ENCODE measurements at regions not wholly inside any gene's neighbourhood (a gene's known extent, or its start where the extent isn't known, plus 50 kb on each side); places are given as distances from the start of the nearest gene placed in this dataset.
"Not testable (repeated sequence)": the region's sequence is repeated elsewhere in the genome, so short reads cannot be mapped to it uniquely, and the experiment has no call there.

GRCh38 chr4:54593795-54594322 is 63.9 kb upstream of the KIT start:
- ATAC-seq (no peak), FAIRE-seq (no peak), DNase-seq (ENCODE audit: low read depth in 1 of 2, low spot score in 1 of 2) (no peak)
- ChIA-PET CTCF (no interaction called here), POLR2A (no interaction called here)
- H3K27ac ChIP-seq = no peak overlapping the region
- 2% methylated on average over 2 of the region's 2 CpGs for WGBS (ENCODE audit: missing lambda C conversion rate)
- TF ChIP-seq MAFK (IDR thresholded peaks at IDR 0.05; ENCODE audit: partially characterized antibody) (no peak), HEYL (CRISPR knock-in tag; IDR thresholded peaks at IDR 0.05) (no peak)
- H3K4me1 ChIP-seq = no peaks in the 10 kb centered on the region
- no peak overlapping the region for H3K4me2 ChIP-seq
- H3K9me3 ChIP-seq = no peaks in the 10 kb centered on the region
- H3K4me3 ChIP-seq = no peak overlapping the region

GRCh38 chr4:54596201-54596600 is 61.6 kb upstream of the KIT start:
- no peaks in the 10 kb centered on the region for H3K4me1 ChIP-seq
- H3K4me2 ChIP-seq = no peak overlapping the region
- ChIA-PET CTCF (no interaction called here), POLR2A (no interaction called here)
- no peak for ATAC-seq
- DNase-seq (ENCODE audit: low read depth in 1 of 2, low spot score in 1 of 2) = no peak
- no peak overlapping the region for H3K4me3 ChIP-seq
- no peak for TF ChIP-seq JUN (IDR thresholded peaks at IDR 0.05)
- TF ChIP-seq PBX3 (IDR thresholded peaks at IDR 0.05) = no peak
- TF ChIP-seq MAX (IDR thresholded peaks at IDR 0.05) = no peak
- TF ChIP-seq ZSCAN20 (CRISPR knock-in tag; IDR thresholded peaks at IDR 0.05) = no peak
- no peak for TF ChIP-seq HOXB13 (CRISPR knock-in tag; IDR thresholded peaks at IDR 0.05; ENCODE audit: low read depth)
- no peak for TF ChIP-seq RAD21 (conservative IDR thresholded peaks at IDR 0.05 in 1 of 2, IDR thresholded peaks at IDR 0.05 in 1 of 2)
- TF ChIP-seq USF2 (IDR thresholded peaks at IDR 0.05) = no peak
- TF ChIP-seq RFX5 (IDR thresholded peaks at IDR 0.05) = no peak
- no peak for TF ChIP-seq ELK1 (IDR thresholded peaks at IDR 0.05; ENCODE audit: low read depth, low read length)
- no peak for TF ChIP-seq E2F6 (IDR thresholded peaks at IDR 0.05; ENCODE audit: borderline replicate concordance, low read depth)
- no peak for TF ChIP-seq HES2 (IDR thresholded peaks at IDR 0.05)
- TF ChIP-seq NPAS2 (CRISPR knock-in tag; IDR thresholded peaks at IDR 0.05; ENCODE audit: borderline replicate concordance) = no peak
- no peak overlapping the region for H3K27ac ChIP-seq
- WGBS (ENCODE audit: missing lambda C conversion rate) = 24% methylated on average over 1 of the region's 1 CpG
- H3K9me3 ChIP-seq = no peaks in the 10 kb centered on the region
- FAIRE-seq = no peak

- ATAC-seq, FAIRE-seq, CTCF ChIA-PET: not testable (repeated sequence)
Observed at GRCh38 chr4:54597678-54598077, 60.1 kb upstream of the KIT start.

GRCh38 chr4:54602175-54602574 is 55.6 kb upstream of the KIT start:
- not testable (repeated sequence) for ATAC-seq, FAIRE-seq
- TF ChIP-seq ZC3H11A (IDR thresholded peaks at IDR 0.05) = peak; percentile 40

More at GRCh38 chr4:54597678-54598077, 60.1 kb upstream of the KIT start:
- H3K4me1 ChIP-seq; H3K9me3 ChIP-seq; H3K27ac ChIP-seq; DNase-seq (ENCODE audit: low read depth in 1 of 2, low spot score in 1 of 2); H3K4me2 ChIP-seq; H3K4me3 ChIP-seq; POLR2A ChIA-PET: not testable (repeated sequence)
- 3% methylated on average over 5 of the region's 6 CpGs for WGBS (ENCODE audit: missing lambda C conversion rate)

More at GRCh38 chr4:54602175-54602574, 55.6 kb upstream of the KIT start:
- H3K4me2 ChIP-seq; CTCF ChIA-PET; DNase-seq (ENCODE audit: low read depth in 1 of 2, low spot score in 1 of 2); POLR2A ChIA-PET; H3K4me3 ChIP-seq; H3K4me1 ChIP-seq; H3K27ac ChIP-seq; H3K9me3 ChIP-seq: not testable (repeated sequence)
- 48% methylated on average over 4 of the region's 4 CpGs for WGBS (ENCODE audit: missing lambda C conversion rate)

All from A549 (cell line).